K562 (cell line): ENCODE measurements at regions not wholly inside any gene's neighbourhood (a gene's known extent, or its start where the extent isn't known, plus 50 kb on each side); places are given as distances from the start of the nearest gene placed in this dataset.

Experiments
- ATAC-seq: fragments of 200-7000 bp; cut with Tn5 transposase; 3 replicates; pipeline ENCODE4 v1.9.1; 2020; ENCODE audit warnings: moderate library complexity
- BruUV-seq: library from RNA; stranded (reverse); fragments of 400-500 nt; replicated peaks from 2 replicates; lab custom pipeline; 2021; lab: Mats Ljungman, UMichigan
- CTCF ChIA-PET: fragments of 300-600 bp; formaldehyde crosslinking; extraction: SDS; loops from one replicate; lab custom pipeline; 2021; ENCODE audit warnings: low intra/inter-chr PET ratio; lab: Yijun Ruan, JAX
- POLR2A ChIA-PET: fragments of 300-600, 350-650 bp; sonication (Branson Sonifier 250); formaldehyde crosslinking; extraction: SDS; loops from one replicate; lab custom pipeline; 2021; ENCODE audit warnings: antibody characterized with exemption, inconsistent platforms; lab: Yijun Ruan, JAX
- DNase-seq, 4 experiments: peaks; one replicate each; pipeline versions ENCODE4 v3.0.0 to v3.0.0-alpha.2; 2011 to 2018; ENCODE audit warnings: low spot score in 3 of 4, mixed read lengths in 3 of 4; ENCODE audit errors: extremely low read depth in 1 of 4
- FAIRE-seq: peaks from 2 replicates; lab custom pipeline; 2011; peaks lifted over from hg19 to GRCh38; lab: Jason Lieb, UNC
- H2AFZ ChIP-seq: 2 replicates; pipeline ENCODE4 v1.6.0; 2011; ENCODE audit warnings: low read depth, low read length, control low read depth, inconsistent platforms
- H3K27ac ChIP-seq: fragments of 200-600 bp; 3 replicates; pipeline ENCODE4 v1.8.0; 2011; ENCODE audit warnings: low read depth, mild to moderate bottlenecking, control low read depth, inconsistent platforms, low read length, moderate library complexity, mixed read lengths; ENCODE audit errors: extremely low read depth
- H3K27me3 ChIP-seq, 2 experiments: fragments of 300-600 bp in 1 of 2; 2 replicates in 1 of 2; 3 replicates in 1 of 2; pipeline versions ENCODE4 v1.6.0 to v1.8.0; 2011; ENCODE audit warnings: inconsistent platforms in 2 of 2, low read length in 2 of 2, mild to moderate bottlenecking in 1 of 2, mixed read lengths in 1 of 2, moderate library complexity in 1 of 2; ENCODE audit not compliant: control insufficient read depth in 2 of 2, insufficient read depth in 2 of 2
- H3K36me3 ChIP-seq: fragments of 300-600 bp; 3 replicates; pipeline ENCODE4 v1.8.0; 2011; ENCODE audit warnings: mild to moderate bottlenecking, low read length, inconsistent platforms; ENCODE audit not compliant: control insufficient read depth, insufficient read depth
- H3K4me1 ChIP-seq, 2 experiments: fragments of 200-600 bp in 1 of 2; replicated peaks in 1 of 2; 2 replicates in 1 of 2; 3 replicates in 1 of 2; pipeline versions ENCODE4 v1.5.1 to v1.8.0; 2011; ENCODE audit warnings: inconsistent platforms in 2 of 2, low read length in 2 of 2, mild to moderate bottlenecking in 1 of 2, mixed read lengths in 1 of 2, moderate library complexity in 1 of 2; ENCODE audit not compliant: control insufficient read depth in 2 of 2, insufficient read depth in 2 of 2
- H3K4me2 ChIP-seq: 2 replicates; pipeline ENCODE4 v1.6.1; 2011; ENCODE audit warnings: low read length, control low read depth, inconsistent platforms, mixed read lengths; ENCODE audit not compliant: insufficient read depth
- H3K4me3 ChIP-seq: fragments of 200-600 bp; sonication (generic), shearing (Covaris generic); 2 replicates; pipeline ENCODE4 v1.5.1; 2016; ENCODE audit warnings: control low read depth, inconsistent platforms
- H3K79me2 ChIP-seq: fragments of 200-600 bp; 3 replicates; pipeline ENCODE4 v1.8.0; 2011; ENCODE audit warnings: low read length, inconsistent platforms; ENCODE audit not compliant: control insufficient read depth, insufficient read depth
- H3K9ac ChIP-seq, 2 experiments: 2 replicates each; pipeline versions ENCODE4 v1.6.0 to v1.6.1; 2011; ENCODE audit warnings: low read depth in 2 of 2, low read length in 2 of 2, control low read depth in 1 of 2, inconsistent platforms in 1 of 2, mild to moderate bottlenecking in 1 of 2, mixed read lengths in 1 of 2; ENCODE audit not compliant: insufficient read depth in 1 of 2
- H3K9me1 ChIP-seq: one replicate; pipeline ENCODE4 v1.6.0; 2011; ENCODE audit warnings: inconsistent platforms, mild to moderate bottlenecking, low read length, moderate library complexity; ENCODE audit not compliant: control insufficient read depth, insufficient read depth
- H3K9me3 ChIP-seq: replicated peaks from 2 replicates; pipeline ENCODE4 v1.5.1; 2011; ENCODE audit warnings: low read depth, low read length, inconsistent platforms; ENCODE audit not compliant: control insufficient read depth, insufficient read depth
- H4K20me1 ChIP-seq: replicated peaks from 2 replicates; pipeline ENCODE4 v1.6.1; 2011; ENCODE audit warnings: low read length, inconsistent platforms, mixed read lengths; ENCODE audit not compliant: control insufficient read depth, insufficient read depth
- ARNT ChIP-seq, 2 experiments: fragments of 450-650 bp; IDR thresholded peaks; 2 replicates each; pipeline ENCODE4 v1.6.1; 2016; ENCODE audit warnings: mild to moderate bottlenecking in 1 of 2
- DIDO1 ChIP-seq: fragments of 450-650 bp; IDR thresholded peaks from 2 replicates; pipeline ENCODE4 v1.6.1; 2016; ENCODE audit warnings: low read depth, missing biosample characterization, missing genetic modification characterization
- FIP1L1 ChIP-seq: fragments of 200-400 bp; formaldehyde crosslinking; IDR thresholded peaks from 2 replicates; pipeline ENCODE4 v1.6.1; 2018; ENCODE audit warnings: mild to moderate bottlenecking, low read depth, low read length; ENCODE audit not compliant: poor library complexity, severe bottlenecking
- IRF2 ChIP-seq: sonication (generic); formaldehyde crosslinking; IDR thresholded peaks from 2 replicates; pipeline ENCODE4 v1.8.1; 2022; ENCODE audit warnings: mild to moderate bottlenecking, missing genetic modification reagents
- NFYB ChIP-seq: IDR thresholded peaks from 2 replicates; pipeline ENCODE4 v1.6.1; 2011; ENCODE audit warnings: mild to moderate bottlenecking, moderate library complexity; ENCODE audit not compliant: insufficient read length; ENCODE audit errors: extremely low read depth
- NR2C1 ChIP-seq, 2 experiments: fragments of 450-650 bp; IDR thresholded peaks; 2 replicates each; pipeline ENCODE4 v1.6.1; 2017; ENCODE audit warnings: mild to moderate bottlenecking in 2 of 2, antibody characterized with exemption in 1 of 2, inconsistent platforms in 1 of 2, missing compliant biosample characterization in 1 of 2, missing genetic modification characterization in 1 of 2
- RBM15 ChIP-seq: fragments of 200-400 bp; formaldehyde crosslinking; IDR thresholded peaks from 2 replicates; pipeline ENCODE4 v1.6.1; 2018; ENCODE audit warnings: mild to moderate bottlenecking, low read length, moderate library complexity; ENCODE audit not compliant: insufficient read depth
- SNRNP70 ChIP-seq: fragments of 200-400 bp; formaldehyde crosslinking; optimal IDR thresholded peaks from 2 replicates; pipeline ENCODE3; 2017; ENCODE audit warnings: low read depth, low read length
- ZEB2 ChIP-seq: fragments of 450-650 bp; IDR thresholded peaks from 2 replicates; pipeline ENCODE4 v1.6.1; 2016
- ZNF140 ChIP-seq: fragments of 250-450 bp; sonication (Bioruptor Pico); IDR thresholded peaks from 2 replicates; pipeline ENCODE4 v1.8.0; 2021; ENCODE audit warnings: moderate library complexity, mild to moderate bottlenecking, inconsistent platforms
- WGBS: fragments of 100-300 bp; shearing (Covaris generic); methylation state at CpG from one replicate; pipeline ENCODE4 v1.1.6; 2016; ENCODE audit warnings: low coverage, mixed read lengths; ENCODE audit not compliant: insufficient coverage; ENCODE audit errors: missing lambda C conversion rate; 5-methylcytosine and 5-hydroxymethylcytosine counted together
- in situ Hi-C: fragments of 300-500 bp; cut with MboI; formaldehyde crosslinking; loops from 4 replicates; pipeline ENCODE4 v1.15.0; 2018; ENCODE audit warnings: inconsistent platforms, mixed read lengths
- intact Hi-C: fragments of 100-400 bp; cut with micrococcal nuclease; formaldehyde crosslinking; loops from 2 replicates; pipeline ENCODE4 v1.14.2; 2022
- TF ChIP-seq, protein P1 (sequence below), 2 experiments: fragments of 450-650 bp in 1 of 2; sonication (generic) in 1 of 2; formaldehyde crosslinking in 1 of 2; IDR thresholded peaks in 1 of 2; conservative IDR thresholded peaks in 1 of 2; 2 replicates each; pipeline versions ENCODE4 v1.6.1 to v1.8.1; 2016 to 2023; ENCODE audit warnings: mild to moderate bottlenecking in 2 of 2, moderate library complexity in 2 of 2, inconsistent platforms in 1 of 2, missing genetic modification reagents in 1 of 2
- TF ChIP-seq, protein P2 (sequence below): fragments of 250-450 bp; sonication (Bioruptor Pico); IDR thresholded peaks from 2 replicates; pipeline ENCODE4 v1.5.1; 2021; ENCODE audit warnings: mild to moderate bottlenecking

DNA sequence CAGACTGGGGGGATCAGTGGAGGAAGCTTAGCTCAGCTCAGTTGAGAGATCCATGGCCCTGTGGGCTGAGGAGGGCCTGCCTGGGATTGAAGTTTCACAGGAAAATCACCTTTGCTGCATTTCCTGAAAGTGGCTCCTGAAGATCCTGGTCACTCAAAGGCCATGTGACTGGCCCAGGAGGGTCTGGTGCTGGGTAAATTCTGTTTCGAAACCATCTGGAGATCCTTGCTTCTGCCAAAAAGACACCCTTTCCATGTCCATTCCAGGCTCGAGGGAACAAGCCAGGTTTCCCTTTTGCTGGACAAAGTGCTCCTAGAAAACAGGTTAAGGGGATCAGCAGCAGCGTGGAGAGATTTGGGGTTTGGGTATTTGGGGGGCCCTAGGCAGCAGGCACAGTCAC lies 293.3 kb downstream of the ZNF536 start (continued):
- TF ChIP-seq NR2C1 (IDR thresholded peaks at IDR 0.05) = no peak
- TF ChIP-seq NR2C1 (tag; IDR thresholded peaks at IDR 0.05) = no peak
- TF ChIP-seq, protein P1, sequence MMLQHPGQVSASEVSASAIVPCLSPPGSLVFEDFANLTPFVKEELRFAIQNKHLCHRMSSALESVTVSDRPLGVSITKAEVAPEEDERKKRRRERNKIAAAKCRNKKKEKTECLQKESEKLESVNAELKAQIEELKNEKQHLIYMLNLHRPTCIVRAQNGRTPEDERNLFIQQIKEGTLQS (IDR thresholded peaks at IDR 0.05) = no peak
- TF ChIP-seq, protein P1 (CRISPR knock-in tag; conservative IDR thresholded peaks at IDR 0.05) = no peak

DNA sequence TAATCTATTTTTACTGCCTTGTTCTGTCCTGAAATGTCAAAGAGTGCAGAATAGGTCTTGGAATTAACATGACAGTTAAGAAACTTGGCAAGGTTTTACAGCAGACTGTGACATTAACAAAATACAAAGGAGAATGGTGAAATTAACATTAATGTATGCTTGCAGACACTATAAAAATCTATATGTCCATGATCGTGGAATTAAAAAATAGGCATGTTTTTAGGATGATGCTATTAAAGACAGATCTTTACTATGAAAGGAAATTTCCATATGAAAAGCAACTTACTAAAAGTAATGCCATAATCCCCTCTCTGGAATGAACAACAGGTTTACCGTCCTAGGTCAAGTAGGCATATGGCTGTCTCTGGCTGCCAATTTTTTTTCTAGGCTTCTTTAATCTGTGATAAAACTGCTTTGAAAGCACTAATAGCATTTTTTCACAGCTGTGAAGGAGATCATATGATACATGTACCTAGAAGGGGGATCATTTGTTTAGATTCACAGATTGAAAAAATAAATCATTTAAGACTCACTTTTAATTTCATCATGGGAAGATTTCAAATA lies 291.5 kb downstream of the ZNF536 start:
- 0% methylated on average over 2 of the region's 2 CpGs for WGBS
- H3K79me2 ChIP-seq = no peaks in the 10 kb centered on the region
- H2AFZ ChIP-seq = no peak overlapping the region
- no peak overlapping the region for H3K9ac ChIP-seq
- CTCF ChIA-PET = no interaction called here
- no peak for FAIRE-seq
- H3K36me3 ChIP-seq = no peaks in the 10 kb centered on the region
- no peaks in the 10 kb centered on the region for H3K9me1 ChIP-seq
- H3K27me3 ChIP-seq = peaks cover 0 to 5% of the 10 kb centered on the region in 2 experiments; a peak in 1 of 5 replicates
- no peaks in the 10 kb centered on the region; the same call in 1 of the 2 replicates for H3K9me3 ChIP-seq
- H3K4me1 ChIP-seq = no peaks in the 10 kb centered on the region; a peak in 1 of 5 replicates
- H3K4me2 ChIP-seq = no peak overlapping the region
- DNase-seq = no peak
- no peak for ATAC-seq
- TF ChIP-seq FIP1L1 (no peak), NFYB (no peak), IRF2 (CRISPR knock-in tag) (no peak), ARNT (IDR thresholded peaks at IDR 0.05) (no peak), RBM15 (no peak), ZEB2 (no peak), ZNF140 (CRISPR knock-in tag) (no peak), DIDO1 (tag) (no peak), SNRNP70 (no peak)
- TF ChIP-seq, protein P2, sequence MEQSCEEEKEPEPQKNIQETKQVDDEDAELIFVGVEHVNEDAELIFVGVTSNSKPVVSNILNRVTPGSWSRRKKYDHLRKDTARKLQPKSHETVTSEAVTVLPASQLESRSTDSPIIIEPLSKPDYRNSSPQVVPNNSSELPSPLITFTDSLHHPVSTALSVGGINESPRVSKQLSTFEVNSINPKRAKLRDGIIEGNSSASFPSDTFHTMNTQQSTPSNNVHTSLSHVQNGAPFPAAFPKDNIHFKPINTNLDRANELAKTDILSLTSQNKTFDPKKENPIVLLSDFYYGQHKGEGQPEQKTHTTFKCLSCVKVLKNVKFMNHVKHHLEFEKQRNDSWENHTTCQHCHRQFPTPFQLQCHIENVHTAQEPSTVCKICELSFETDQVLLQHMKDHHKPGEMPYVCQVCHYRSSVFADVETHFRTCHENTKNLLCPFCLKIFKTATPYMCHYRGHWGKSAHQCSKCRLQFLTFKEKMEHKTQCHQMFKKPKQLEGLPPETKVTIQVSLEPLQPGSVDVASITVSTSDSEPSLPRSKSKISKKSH (CRISPR knock-in tag) = no peak
- intact Hi-C loops (no loop called here), in situ Hi-C loops (loop anchor here (10.0 kb wide), 2 partner anchors 1381 to 1901 kb away; no protein-coding TSS in a partner anchor)
- peaks cover 6% of the 10 kb centered on the region for H4K20me1 ChIP-seq
- no TSS peak for BruUV-seq
- POLR2A ChIA-PET = no interaction called here
- H3K4me3 ChIP-seq = no peak overlapping the region
- H3K27ac ChIP-seq = no peak overlapping the region
